GM12878 (cell line): ENCODE measurements at regions not wholly inside any gene's neighbourhood (a gene's known extent, or its start where the extent isn't known, plus 50 kb on each side); places are given as distances from the start of the nearest gene placed in this dataset.

Experiments
- ATAC-seq: fragments of 200-7000 bp; cut with Tn5 transposase; 3 replicates; pipeline ENCODE4 v1.9.1; 2020; ENCODE audit warnings: mild to moderate bottlenecking, moderate library complexity
- BruUV-seq: library from RNA; stranded (reverse); fragments of 400-500 nt; replicated peaks from 2 replicates; lab custom pipeline; 2021; lab: Mats Ljungman, UMichigan
- CTCF ChIA-PET: fragments of 300-600 bp; sonication (Branson Sonifier 250); formaldehyde crosslinking; extraction: SDS; loops from one replicate; lab custom pipeline; 2021; ENCODE audit warnings: inconsistent platforms; lab: Yijun Ruan, JAX
- POLR2A ChIA-PET: fragments of 350-600 bp; formaldehyde crosslinking; extraction: SDS; loops from one replicate; lab custom pipeline; 2021; ENCODE audit warnings: inconsistent platforms; lab: Charles Lee
- RAD21 ChIA-PET: fragments of 300-600 bp; sonication (Branson Sonifier 250); formaldehyde crosslinking; loops from one replicate; lab custom pipeline; 2023; ENCODE audit warnings: antibody characterized with exemption; ENCODE audit not compliant: unreplicated experiment; lab: Charles Lee
- SMC1A ChIA-PET: fragments of 300-600 bp; sonication (Branson Sonifier 250); formaldehyde crosslinking; loops from one replicate; lab custom pipeline; 2023; ENCODE audit not compliant: unreplicated experiment, uncharacterized antibody; lab: Charles Lee
- DNase-seq: peaks from one replicate; pipeline ENCODE4 v3.0.0-alpha.2; 2011; ENCODE audit warnings: low read depth, low spot score
- FAIRE-seq: peaks from 3 replicates; lab custom pipeline; 2011; peaks lifted over from hg19 to GRCh38; lab: Jason Lieb, UNC
- H2AFZ ChIP-seq: 2 replicates; pipeline ENCODE4 v1.6.0; 2011; ENCODE audit warnings: low read depth, low read length, control low read depth; ENCODE audit not compliant: control insufficient read depth
- H3K27ac ChIP-seq: 2 replicates; pipeline ENCODE4 v1.5.1; 2011; ENCODE audit warnings: control low read depth; ENCODE audit not compliant: control insufficient read depth, insufficient read depth
- H3K27me3 ChIP-seq, 2 experiments: replicated peaks in 1 of 2; 2 replicates each; pipeline versions ENCODE4 v1.6.0 to v1.6.1; 2011; ENCODE audit warnings: low read length in 1 of 2; ENCODE audit not compliant: control insufficient read depth in 2 of 2, insufficient read depth in 2 of 2
- H3K36me3 ChIP-seq, 2 experiments: 2 replicates each; pipeline ENCODE4 v1.5.1; 2011; ENCODE audit warnings: low read length in 1 of 2; ENCODE audit not compliant: control insufficient read depth in 2 of 2, insufficient read depth in 2 of 2
- H3K4me1 ChIP-seq: 2 replicates; pipeline ENCODE4 v1.6.1; 2011; ENCODE audit warnings: mild to moderate bottlenecking, low read length, moderate library complexity, mixed read lengths; ENCODE audit not compliant: control insufficient read depth, insufficient read depth
- H3K4me2 ChIP-seq: 2 replicates; pipeline ENCODE4 v1.6.0; 2011; ENCODE audit warnings: control low read depth; ENCODE audit not compliant: control insufficient read depth, insufficient read depth
- H3K4me3 ChIP-seq: fragments of 200-600 bp; sonication (generic); 2 replicates; pipeline ENCODE4 v1.5.1; 2016
- H3K79me2 ChIP-seq: 2 replicates; pipeline ENCODE4 v1.6.0; 2011; ENCODE audit warnings: low read length; ENCODE audit not compliant: control insufficient read depth, insufficient read depth
- H3K9ac ChIP-seq: 2 replicates; pipeline ENCODE4 v1.8.0; 2011; ENCODE audit warnings: low read length, control low read depth, mixed read lengths; ENCODE audit not compliant: control insufficient read depth, insufficient read depth
- H3K9me3 ChIP-seq: replicated peaks from 3 replicates; pipeline ENCODE4 v1.5.1; 2011; ENCODE audit warnings: mild to moderate bottlenecking, low read length; ENCODE audit not compliant: control insufficient read depth, insufficient read depth
- H4K20me1 ChIP-seq: 2 replicates; pipeline ENCODE4 v1.6.0; 2011; ENCODE audit not compliant: control insufficient read depth, insufficient read depth
- CBX3 ChIP-seq: fragments of 200-600 bp; sonication (generic); IDR thresholded peaks from 2 replicates; pipeline ENCODE4 v1.6.1; 2016; ENCODE audit warnings: low read depth, borderline replicate concordance
- CREM ChIP-seq: IDR thresholded peaks from 2 replicates; pipeline ENCODE4 v1.6.1; 2014; ENCODE audit warnings: antibody characterized with exemption, low read depth
- FOXK2 ChIP-seq: fragments of 450-650 bp; IDR thresholded peaks from 2 replicates; pipeline ENCODE4 v1.6.1; 2017; ENCODE audit warnings: mild to moderate bottlenecking, moderate library complexity
- HDAC2 ChIP-seq: fragments of 200-600 bp; sonication (generic); IDR thresholded peaks from 2 replicates; pipeline ENCODE4 v1.6.1; 2017
- KLF5 ChIP-seq: fragments of 450-650 bp; IDR thresholded peaks from 2 replicates; pipeline ENCODE4 v1.6.1; 2014; ENCODE audit warnings: mild to moderate bottlenecking; ENCODE audit not compliant: partially characterized antibody
- MXI1 ChIP-seq: fragments of 150-350 bp; IDR thresholded peaks from 2 replicates; pipeline ENCODE4 v1.6.1; 2011; ENCODE audit warnings: low read depth, mild to moderate bottlenecking, inconsistent platforms, low read length, improper control_type of control experiment
- NBN ChIP-seq: fragments of 450-650 bp; IDR thresholded peaks from 2 replicates; pipeline ENCODE4 v1.6.1; 2016
- TCF12 ChIP-seq: IDR thresholded peaks from 2 replicates; pipeline ENCODE4 v1.6.1; 2011; ENCODE audit warnings: low read depth, mild to moderate bottlenecking, low read length
- ZNF622 ChIP-seq: fragments of 450-650 bp; IDR thresholded peaks from 2 replicates; pipeline ENCODE4 v1.6.1; 2017; ENCODE audit warnings: mild to moderate bottlenecking, inconsistent platforms
- WGBS: methylation state at CpG from one replicate; pipeline ENCODE4 v1.1.6; 2016; ENCODE audit warnings: low lambda C conversion rate; ENCODE audit not compliant: insufficient replicate concordance, insufficient coverage; ENCODE audit errors: missing lambda C conversion rate; 5-methylcytosine and 5-hydroxymethylcytosine counted together
- in situ Hi-C: fragments of 300-500 bp; cut with MboI; formaldehyde crosslinking; loops from 9 replicates; pipeline ENCODE4 v1.14.3; 2018; ENCODE audit warnings: mixed read lengths
- intact Hi-C: fragments of 100-400 bp; cut with micrococcal nuclease; formaldehyde crosslinking; loops from one replicate; pipeline ENCODE4 v1.14.2; 2022; ENCODE audit not compliant: unreplicated experiment
- TF ChIP-seq, protein P1 (sequence below), 3 experiments: IDR thresholded peaks in 2 of 3; conservative IDR thresholded peaks in 1 of 3; 2 replicates each; pipeline ENCODE4 v1.5.1; 2011; ENCODE audit warnings: low read depth in 3 of 3, low read length in 3 of 3, mild to moderate bottlenecking in 3 of 3, control low read depth in 2 of 3, moderate library complexity in 2 of 3, inconsistent platforms in 1 of 3, mixed read lengths in 1 of 3; ENCODE audit not compliant: control insufficient read depth in 2 of 3, insufficient read depth in 1 of 3; ENCODE audit errors: extremely low read depth in 1 of 3
- TF ChIP-seq, protein P2 (sequence below): fragments of 150-350 bp; IDR thresholded peaks from 2 replicates; pipeline ENCODE4 v1.6.1; 2014; ENCODE audit warnings: mild to moderate bottlenecking, low read depth, low read length

DNA sequence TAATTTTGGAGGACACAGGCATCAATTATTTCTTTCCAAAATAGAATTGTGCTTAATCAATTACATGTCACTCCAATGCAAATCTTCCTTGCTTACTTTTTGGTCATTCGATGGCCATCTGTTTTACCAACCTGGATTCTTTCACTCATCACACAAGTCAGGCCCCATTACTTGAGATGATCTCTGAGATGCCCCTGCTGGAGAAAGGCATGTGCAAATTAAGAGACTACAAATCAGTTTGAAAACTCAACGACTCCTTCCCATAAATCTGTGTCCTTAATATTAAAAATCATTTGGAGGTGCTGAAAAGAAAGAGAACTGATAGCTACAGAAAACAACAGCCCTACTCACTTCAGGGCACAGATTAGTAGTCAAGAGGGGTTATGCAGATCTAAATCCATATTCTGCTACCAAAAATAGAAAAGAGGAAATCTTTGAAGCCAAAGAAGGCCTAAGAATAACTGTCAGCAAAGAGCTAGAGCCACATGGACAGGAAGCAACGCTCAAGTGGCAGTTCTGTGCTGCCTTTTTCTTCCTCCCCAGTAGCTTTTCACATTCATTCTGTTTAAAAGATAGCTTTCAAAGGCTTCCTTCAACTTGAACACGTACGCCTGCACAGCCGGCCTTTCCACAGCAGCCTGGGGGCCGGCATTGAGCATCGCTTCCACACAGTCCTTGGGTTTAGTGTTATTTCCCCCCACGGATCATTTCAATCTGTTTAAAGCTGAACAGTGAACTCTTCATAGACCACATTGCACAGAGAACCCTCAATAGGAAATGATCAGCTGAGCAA is 79.3 kb upstream of the MAP3K1 start (continued):
- no peak for TF ChIP-seq TCF12

DNA sequence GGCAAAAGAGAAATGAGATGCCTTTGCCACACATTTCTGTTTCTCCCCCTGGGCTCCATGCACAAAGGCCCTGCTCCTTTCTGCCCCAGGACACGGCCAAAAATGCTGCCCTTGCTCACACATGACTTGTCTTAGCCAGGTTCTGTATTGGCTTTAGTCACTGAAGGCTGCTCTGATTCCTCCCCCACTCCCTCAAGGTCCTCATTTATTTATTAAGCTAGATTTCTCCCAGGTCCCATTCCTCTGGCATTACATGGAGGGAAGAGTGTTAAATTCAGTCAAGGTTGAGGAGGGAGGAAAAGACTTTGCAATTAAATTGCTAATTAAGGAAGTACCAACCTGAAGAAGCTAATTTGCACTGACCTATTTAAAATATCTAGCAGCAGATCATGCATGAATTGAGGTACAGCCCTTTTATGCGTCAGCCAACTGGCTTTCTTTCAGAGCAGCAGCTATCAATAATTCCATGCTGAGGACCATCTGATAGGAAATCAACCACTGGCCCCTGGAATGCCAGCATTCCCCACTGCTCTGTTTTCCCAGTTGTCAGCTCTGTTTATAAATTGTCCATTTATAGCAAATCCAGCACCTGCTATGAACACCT is 81.2 kb upstream of the MAP3K1 start:
- peaks cover 16% of the 10 kb centered on the region for H3K4me1 ChIP-seq
- ChIA-PET CTCF (interaction anchor here (1.4 kb wide), 1 partner anchor 11 kb away, joined by 3 read pairs; no protein-coding TSS in a partner anchor), RAD21 (no interaction called here), POLR2A (no interaction called here), SMC1A (interaction anchor here (1.0 to 2.9 kb wide), 4 partner anchors 10 to 104 kb away, joined by 3 to 8 read pairs (median 3); no protein-coding TSS in a partner anchor)
- H3K79me2 ChIP-seq = no peaks in the 10 kb centered on the region
- WGBS = 0% methylated on average over 2 of the region's 2 CpGs
- no peak overlapping the region for H3K9ac ChIP-seq
- in situ Hi-C loops (no loop called here), intact Hi-C loops (no loop called here)
- H3K4me2 ChIP-seq = no peak overlapping the region
- no TSS peak for BruUV-seq
- H3K4me3 ChIP-seq = no peak overlapping the region
- H3K27me3 ChIP-seq = no peaks in the 10 kb centered on the region
- no peak for DNase-seq
- H3K27ac ChIP-seq = no peak overlapping the region
- no peaks in the 10 kb centered on the region; the same call in 2 of the 3 replicates for H3K9me3 ChIP-seq
- FAIRE-seq = no peak
- H2AFZ ChIP-seq = no peak overlapping the region
- ATAC-seq = no peak
- H4K20me1 ChIP-seq = no peaks in the 10 kb centered on the region
- TF ChIP-seq MXI1 (no peak), CREM (no peak), HDAC2 (no peak), CBX3 (no peak), ZNF622 (no peak), FOXK2 (no peak), KLF5 (no peak), NBN (no peak)
- TF ChIP-seq, protein P1, sequence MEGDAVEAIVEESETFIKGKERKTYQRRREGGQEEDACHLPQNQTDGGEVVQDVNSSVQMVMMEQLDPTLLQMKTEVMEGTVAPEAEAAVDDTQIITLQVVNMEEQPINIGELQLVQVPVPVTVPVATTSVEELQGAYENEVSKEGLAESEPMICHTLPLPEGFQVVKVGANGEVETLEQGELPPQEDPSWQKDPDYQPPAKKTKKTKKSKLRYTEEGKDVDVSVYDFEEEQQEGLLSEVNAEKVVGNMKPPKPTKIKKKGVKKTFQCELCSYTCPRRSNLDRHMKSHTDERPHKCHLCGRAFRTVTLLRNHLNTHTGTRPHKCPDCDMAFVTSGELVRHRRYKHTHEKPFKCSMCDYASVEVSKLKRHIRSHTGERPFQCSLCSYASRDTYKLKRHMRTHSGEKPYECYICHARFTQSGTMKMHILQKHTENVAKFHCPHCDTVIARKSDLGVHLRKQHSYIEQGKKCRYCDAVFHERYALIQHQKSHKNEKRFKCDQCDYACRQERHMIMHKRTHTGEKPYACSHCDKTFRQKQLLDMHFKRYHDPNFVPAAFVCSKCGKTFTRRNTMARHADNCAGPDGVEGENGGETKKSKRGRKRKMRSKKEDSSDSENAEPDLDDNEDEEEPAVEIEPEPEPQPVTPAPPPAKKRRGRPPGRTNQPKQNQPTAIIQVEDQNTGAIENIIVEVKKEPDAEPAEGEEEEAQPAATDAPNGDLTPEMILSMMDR (IDR thresholded peaks at IDR 0.05 in 2 of 3, conservative IDR thresholded peaks at IDR 0.05 in 1 of 3; ENCODE audit: control insufficient read depth in 2 of 3, extremely low read depth in 1 of 3, insufficient read depth in 1 of 3, low read depth in 3 of 3, low read length in 3 of 3) = no peak
- TF ChIP-seq, protein P2, sequence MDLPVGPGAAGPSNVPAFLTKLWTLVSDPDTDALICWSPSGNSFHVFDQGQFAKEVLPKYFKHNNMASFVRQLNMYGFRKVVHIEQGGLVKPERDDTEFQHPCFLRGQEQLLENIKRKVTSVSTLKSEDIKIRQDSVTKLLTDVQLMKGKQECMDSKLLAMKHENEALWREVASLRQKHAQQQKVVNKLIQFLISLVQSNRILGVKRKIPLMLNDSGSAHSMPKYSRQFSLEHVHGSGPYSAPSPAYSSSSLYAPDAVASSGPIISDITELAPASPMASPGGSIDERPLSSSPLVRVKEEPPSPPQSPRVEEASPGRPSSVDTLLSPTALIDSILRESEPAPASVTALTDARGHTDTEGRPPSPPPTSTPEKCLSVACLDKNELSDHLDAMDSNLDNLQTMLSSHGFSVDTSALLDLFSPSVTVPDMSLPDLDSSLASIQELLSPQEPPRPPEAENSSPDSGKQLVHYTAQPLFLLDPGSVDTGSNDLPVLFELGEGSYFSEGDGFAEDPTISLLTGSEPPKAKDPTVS = no peak
- H3K36me3 ChIP-seq = no peaks in the 10 kb centered on the region
